SH-SY5Y (cell line): ENCODE measurements at regions not wholly inside any gene's neighbourhood (a gene's known extent, or its start where the extent isn't known, plus 50 kb on each side); places are given as distances from the start of the nearest gene placed in this dataset.

Experiments used
- GATA2 ChIP-seq: IDR thresholded peaks from 2 replicates; pipeline ENCODE4 v1.6.1; 2011; ENCODE audit warnings: mild to moderate bottlenecking, low read depth, low read length
- GATA3 ChIP-seq: IDR thresholded peaks from 2 replicates; pipeline ENCODE4 v1.6.1; 2011; ENCODE audit warnings: low read depth, mild to moderate bottlenecking, low read length, moderate library complexity

GRCh38 chr14:41072776-41073175, 533.9 kb upstream of the LRFN5 start:
- TF ChIP-seq GATA2 (no peak), GATA3 (no peak)
